ENCODE measurements at regions not wholly inside any gene's neighbourhood (a gene's known extent, or its start where the extent isn't known, plus 50 kb on each side); places are given as distances from the start of the nearest gene placed in this dataset.

DNA sequence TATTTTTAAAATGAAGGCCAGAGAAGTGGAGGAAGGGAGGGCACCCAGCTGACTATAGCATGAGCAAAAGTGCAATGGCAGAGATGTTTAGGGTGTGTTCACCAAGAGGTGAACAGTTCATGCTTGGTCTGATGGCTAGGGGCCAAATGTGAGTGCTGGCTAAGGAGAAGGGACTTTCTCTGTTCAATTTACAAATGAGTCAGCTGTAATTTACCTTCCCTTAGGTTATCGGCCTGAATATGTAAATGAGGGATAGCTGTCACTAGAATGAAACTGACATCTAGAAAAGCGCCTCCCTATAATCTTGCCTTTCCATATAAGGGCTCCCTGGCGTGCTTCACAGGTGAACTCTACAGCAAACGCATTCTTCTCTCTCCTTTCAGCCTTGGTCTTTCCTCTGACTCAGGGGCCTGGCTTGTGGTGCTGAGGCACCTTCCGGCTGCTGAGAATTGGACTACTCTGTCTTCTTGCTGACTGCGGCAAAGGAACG, 114.7 kb upstream of the BACH2 start:
- no peak for FAIRE-seq
- DNase-seq (ENCODE audit: low read depth, low spot score) = no peak
- dilution Hi-C loops (cut with MboI; ENCODE audit: extremely low pct_ligation_motif_present, low sequenced_read_pairs) (no loop called here), intact Hi-C loops (cut with micrococcal nuclease) (no loop called here)
- POLR2A ChIA-PET = interaction anchor here (0.6 kb wide), 1 partner anchor 495 kb away, joined by 4 read pairs; no protein-coding TSS in a partner anchor
- Histone ChIP-seq H2AFZ (ENCODE audit: low read depth, low read length) (no peak overlapping the region), H3K27me3 (ENCODE audit: control insufficient read depth in 2 of 2, insufficient read depth in 2 of 2, low read length in 2 of 2) (peaks cover 0 to 3% of the 10 kb centered on the region in 2 experiments), H3K4me2 (ENCODE audit: insufficient read depth, low read length) (no peak overlapping the region), H3K9ac (replicated peaks; ENCODE audit: extremely low read depth, insufficient read depth, low read length) (no peak overlapping the region), H3K9me3 (replicated peaks; ENCODE audit: control insufficient read depth, insufficient read depth, low read length) (no peaks in the 10 kb centered on the region), H3K4me1 (ENCODE audit: control insufficient read depth, extremely low read depth, insufficient read depth, low read length) (no peaks in the 10 kb centered on the region), H3K27ac (ENCODE audit: insufficient read depth, low read depth, low read length) (no peak overlapping the region), H3K79me2 (ENCODE audit: control insufficient read depth, insufficient read depth, low read length) (no peaks in the 10 kb centered on the region), H3K4me3 (replicated peaks in 1 of 3; ENCODE audit: insufficient read depth in 1 of 3, low read depth in 1 of 3, low read length in 3 of 3) (no peak overlapping the region), H3K36me3 (ENCODE audit: control insufficient read depth in 2 of 2, extremely low read depth in 1 of 2, insufficient read depth in 2 of 2, low read length in 2 of 2) (no peaks in the 10 kb centered on the region), H3K9me1 (replicated peaks; ENCODE audit: control insufficient read depth, extremely low read depth, insufficient read depth, low read length) (no peaks in the 10 kb centered on the region), H4K20me1 (replicated peaks; ENCODE audit: control insufficient read depth, extremely low read depth, insufficient read depth, low read length) (no peaks in the 10 kb centered on the region)
- CTCF ChIA-PET = interaction anchor here (1.0 kb wide), 1 partner anchor 68 kb away, joined by 3 read pairs; no protein-coding TSS in a partner anchor
- no TSS peak for BruUV-seq (replicated peaks)
- TF ChIP-seq EZH2 (IDR thresholded peaks at IDR 0.05; ENCODE audit: borderline replicate concordance, low read depth, low read length, severe bottlenecking) (no peak), GATA2 (IDR thresholded peaks at IDR 0.05; ENCODE audit: insufficient read depth, insufficient read length, low read depth, low read length) (no peak), MYC (IDR thresholded peaks at IDR 0.05; ENCODE audit: low read depth, low read length) (no peak), POLR2A (IDR thresholded peaks at IDR 0.05; ENCODE audit: low read depth, low read length) (no peak), JUN (IDR thresholded peaks at IDR 0.05; ENCODE audit: borderline replicate concordance, insufficient read depth, insufficient read length, low read depth) (no peak), FOS (IDR thresholded peaks at IDR 0.05; ENCODE audit: borderline replicate concordance, insufficient read depth, low read length) (no peak), POLR2AphosphoS5 (IDR thresholded peaks at IDR 0.05; ENCODE audit: insufficient read depth, low read depth, low read length) (no peak)
- TF ChIP-seq, protein P1, sequence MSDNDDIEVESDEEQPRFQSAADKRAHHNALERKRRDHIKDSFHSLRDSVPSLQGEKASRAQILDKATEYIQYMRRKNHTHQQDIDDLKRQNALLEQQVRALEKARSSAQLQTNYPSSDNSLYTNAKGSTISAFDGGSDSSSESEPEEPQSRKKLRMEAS (IDR thresholded peaks at IDR 0.05; ENCODE audit: insufficient read depth, insufficient read length) = no peak
- TF ChIP-seq, protein P2, sequence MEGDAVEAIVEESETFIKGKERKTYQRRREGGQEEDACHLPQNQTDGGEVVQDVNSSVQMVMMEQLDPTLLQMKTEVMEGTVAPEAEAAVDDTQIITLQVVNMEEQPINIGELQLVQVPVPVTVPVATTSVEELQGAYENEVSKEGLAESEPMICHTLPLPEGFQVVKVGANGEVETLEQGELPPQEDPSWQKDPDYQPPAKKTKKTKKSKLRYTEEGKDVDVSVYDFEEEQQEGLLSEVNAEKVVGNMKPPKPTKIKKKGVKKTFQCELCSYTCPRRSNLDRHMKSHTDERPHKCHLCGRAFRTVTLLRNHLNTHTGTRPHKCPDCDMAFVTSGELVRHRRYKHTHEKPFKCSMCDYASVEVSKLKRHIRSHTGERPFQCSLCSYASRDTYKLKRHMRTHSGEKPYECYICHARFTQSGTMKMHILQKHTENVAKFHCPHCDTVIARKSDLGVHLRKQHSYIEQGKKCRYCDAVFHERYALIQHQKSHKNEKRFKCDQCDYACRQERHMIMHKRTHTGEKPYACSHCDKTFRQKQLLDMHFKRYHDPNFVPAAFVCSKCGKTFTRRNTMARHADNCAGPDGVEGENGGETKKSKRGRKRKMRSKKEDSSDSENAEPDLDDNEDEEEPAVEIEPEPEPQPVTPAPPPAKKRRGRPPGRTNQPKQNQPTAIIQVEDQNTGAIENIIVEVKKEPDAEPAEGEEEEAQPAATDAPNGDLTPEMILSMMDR (IDR thresholded peaks at IDR 0.05; ENCODE audit: extremely low read depth in 1 of 2, insufficient read depth in 1 of 2, low read depth in 1 of 2, low read length in 2 of 2) = no peak

Measured in endothelial cell of umbilical vein (primary cell).